ENCODE measurements at regions not wholly inside any gene's neighbourhood (a gene's known extent, or its start where the extent isn't known, plus 50 kb on each side); places are given as distances from the start of the nearest gene placed in this dataset.
"Not testable (repeated sequence)": the region's sequence is repeated elsewhere in the genome, so short reads cannot be mapped to it uniquely, and the experiment has no call there.

GRCh38 chr22:25404928-25405816 is 159.3 kb upstream of the GRK3 start:
- peak; percentile 93 for DNase-seq (ENCODE audit: low spot score)
- intact Hi-C loops (cut with DNase I) = no loop called here

- intact Hi-C loops (cut with DNase I) = loop anchor here in 1 of 2 donors (2.0 kb wide), 1 partner anchor 37 kb away; no protein-coding TSS in a partner anchor
Measured at GRCh38 chr22:25405841-25406509, 158.5 kb upstream of the GRK3 start.

GRCh38 chr22:25406510-25407210 is 157.8 kb upstream of the GRK3 start:
- DNase-seq (ENCODE audit: low spot score) = peak; percentile 84
- intact Hi-C loops (cut with DNase I) = loop anchor here in 1 of 2 donors (2.0 kb wide), 1 partner anchor 36 kb away; no protein-coding TSS in a partner anchor

More at GRCh38 chr22:25405841-25406509, 158.5 kb upstream of the GRK3 start:
- DNase-seq (ENCODE audit: low spot score) = peak; percentile 53

- peak; percentile 35 for DNase-seq (ENCODE audit: low spot score)
- intact Hi-C loops (cut with DNase I) = loop anchor here in 1 of 2 donors (2.0 kb wide), 1 partner anchor 35 kb away; no protein-coding TSS in a partner anchor
Measured at GRCh38 chr22:25407226-25407858, 157.1 kb upstream of the GRK3 start.

- peak; percentile 19 for DNase-seq (ENCODE audit: low spot score)
- intact Hi-C loops (cut with DNase I) = loop anchor here in 1 of 2 donors (2.0 kb wide), 1 partner anchor 35 kb away; no protein-coding TSS in a partner anchor
Measured at GRCh38 chr22:25407859-25408229, 156.6 kb upstream of the GRK3 start.

GRCh38 chr22:25409240-25409639 is 155.2 kb upstream of the GRK3 start:
- intact Hi-C loops (cut with DNase I) = no loop called here
- peak; percentile 45 for DNase-seq (ENCODE audit: low spot score)

- no peak for DNase-seq (ENCODE audit: low spot score)
Measured at GRCh38 chr22:25410849-25411248, 153.6 kb upstream of the GRK3 start.

GRCh38 chr22:25413620-25414019 is 150.9 kb upstream of the GRK3 start:
- DNase-seq (ENCODE audit: low spot score) = peak; percentile 6
- intact Hi-C loops (cut with DNase I) = no loop called here

More at GRCh38 chr22:25410849-25411248, 153.6 kb upstream of the GRK3 start:
- intact Hi-C loops (cut with DNase I) = no loop called here

- not testable (repeated sequence) for DNase-seq (ENCODE audit: low spot score)
Measured at GRCh38 chr22:25415731-25416130, 148.7 kb upstream of the GRK3 start.

GRCh38 chr22:25417826-25418225 is 146.6 kb upstream of the GRK3 start:
- intact Hi-C loops (cut with DNase I); DNase-seq (ENCODE audit: low spot score): not testable (repeated sequence)

More at GRCh38 chr22:25415731-25416130, 148.7 kb upstream of the GRK3 start:
- intact Hi-C loops (cut with DNase I) = not testable (repeated sequence)

GRCh38 chr22:25419247-25420113 is 145.0 kb upstream of the GRK3 start:
- DNase-seq (ENCODE audit: low spot score) = no peak

GRCh38 chr22:25420114-25420441 is 144.4 kb upstream of the GRK3 start:
- intact Hi-C loops (cut with DNase I); DNase-seq (ENCODE audit: low spot score): not testable (repeated sequence)

More at GRCh38 chr22:25419247-25420113, 145.0 kb upstream of the GRK3 start:
- intact Hi-C loops (cut with DNase I) = no loop called here

GRCh38 chr22:25420471-25420924 is 144.0 kb upstream of the GRK3 start:
- intact Hi-C loops (cut with DNase I) = no loop called here
- no peak for DNase-seq (ENCODE audit: low spot score)

GRCh38 chr22:25420925-25421904 is 143.3 kb upstream of the GRK3 start:
- DNase-seq (ENCODE audit: low spot score) = no peak
- intact Hi-C loops (cut with DNase I) = no loop called here

GRCh38 chr22:25426530-25427308 is 137.8 kb upstream of the GRK3 start:
- DNase-seq (ENCODE audit: low spot score); intact Hi-C loops (cut with DNase I): not testable (repeated sequence)

All from posterior vena cava (tissue), 2 donors.